C4-2B (cell line): ENCODE measurements at regions not wholly inside any gene's neighbourhood (a gene's known extent, or its start where the extent isn't known, plus 50 kb on each side); places are given as distances from the start of the nearest gene placed in this dataset.
"Not testable (repeated sequence)": the region's sequence is repeated elsewhere in the genome, so short reads cannot be mapped to it uniquely, and the experiment has no call there.

ENCODE experiments used
- ZFX ChIP-seq: fragments of 450-650 bp; IDR thresholded peaks from 2 replicates; pipeline ENCODE4 v1.6.1; 2017
- TF ChIP-seq, protein P1 (sequence below): fragments of 450-650 bp; conservative IDR thresholded peaks from 2 replicates; pipeline ENCODE4 v1.5.1; 2017; ENCODE audit warnings: mild to moderate bottlenecking

DNA sequence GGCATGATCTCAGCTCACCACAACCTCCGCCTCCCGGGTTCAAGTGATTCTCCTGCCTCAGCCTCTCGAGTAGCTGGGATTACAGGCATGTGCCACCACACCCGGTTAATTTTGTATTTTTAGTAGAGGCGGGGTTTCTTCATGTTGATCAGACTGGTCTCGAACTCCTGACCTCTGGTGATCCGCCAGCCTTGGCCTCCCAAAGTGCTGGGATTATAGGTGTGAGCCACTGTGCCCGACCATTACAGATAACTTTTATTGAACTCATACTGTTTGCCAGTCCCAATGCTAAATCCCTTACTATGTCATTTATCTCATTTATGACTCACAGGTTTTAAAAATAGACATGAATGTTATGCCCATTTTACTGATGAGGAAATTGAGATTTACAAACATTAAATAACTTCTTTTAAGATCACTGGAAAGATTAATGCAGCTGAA, 193.9 kb upstream of the ZNF217 start:
- TF ChIP-seq, protein P1, sequence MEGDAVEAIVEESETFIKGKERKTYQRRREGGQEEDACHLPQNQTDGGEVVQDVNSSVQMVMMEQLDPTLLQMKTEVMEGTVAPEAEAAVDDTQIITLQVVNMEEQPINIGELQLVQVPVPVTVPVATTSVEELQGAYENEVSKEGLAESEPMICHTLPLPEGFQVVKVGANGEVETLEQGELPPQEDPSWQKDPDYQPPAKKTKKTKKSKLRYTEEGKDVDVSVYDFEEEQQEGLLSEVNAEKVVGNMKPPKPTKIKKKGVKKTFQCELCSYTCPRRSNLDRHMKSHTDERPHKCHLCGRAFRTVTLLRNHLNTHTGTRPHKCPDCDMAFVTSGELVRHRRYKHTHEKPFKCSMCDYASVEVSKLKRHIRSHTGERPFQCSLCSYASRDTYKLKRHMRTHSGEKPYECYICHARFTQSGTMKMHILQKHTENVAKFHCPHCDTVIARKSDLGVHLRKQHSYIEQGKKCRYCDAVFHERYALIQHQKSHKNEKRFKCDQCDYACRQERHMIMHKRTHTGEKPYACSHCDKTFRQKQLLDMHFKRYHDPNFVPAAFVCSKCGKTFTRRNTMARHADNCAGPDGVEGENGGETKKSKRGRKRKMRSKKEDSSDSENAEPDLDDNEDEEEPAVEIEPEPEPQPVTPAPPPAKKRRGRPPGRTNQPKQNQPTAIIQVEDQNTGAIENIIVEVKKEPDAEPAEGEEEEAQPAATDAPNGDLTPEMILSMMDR = not testable (repeated sequence)
- not testable (repeated sequence) for TF ChIP-seq ZFX
